ENCODE measurements at regions not wholly inside any gene's neighbourhood (a gene's known extent, or its start where the extent isn't known, plus 50 kb on each side); places are given as distances from the start of the nearest gene placed in this dataset.
A peak's percentile ranks its signal among the peaks of the same experiment; 100 is the strongest.

GRCh38 chrY:19075471-19076253 lies 302.1 kb upstream of the HSFY2 start:
- H3K4me3 ChIP-seq (ENCODE audit: low read depth, low read length) = peak overlapping the region; percentile 62
- no peak for DNase-seq (ENCODE audit: low read depth)
- POLR2A ChIA-PET = no interaction called here

DNA sequence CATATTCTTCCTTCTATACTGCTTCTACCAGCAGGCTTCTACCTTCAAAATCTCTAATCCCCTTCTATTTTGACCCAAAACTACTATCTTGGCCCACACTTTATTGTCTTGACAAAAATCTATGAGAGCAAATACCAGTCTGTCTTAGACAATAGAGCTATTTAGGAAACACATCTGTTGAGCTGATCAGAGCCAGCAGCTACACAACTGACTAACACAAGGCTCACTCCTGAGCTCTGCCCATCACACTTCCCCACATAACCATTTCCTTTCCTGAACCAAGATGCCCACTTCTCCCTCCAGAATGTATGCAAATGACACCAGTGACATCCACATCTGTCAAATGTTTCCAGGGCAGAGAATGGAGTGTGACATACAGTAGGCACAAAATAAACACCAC lies 293.9 kb upstream of the HSFY2 start:
- POLR2A ChIA-PET = no interaction called here
- Histone ChIP-seq H3K36me3 (ENCODE audit: control insufficient read depth, insufficient read depth, low read length) (no peaks in the 10 kb centered on the region), H3K27me3 (ENCODE audit: control insufficient read depth, insufficient read depth, low read length) (no peaks in the 10 kb centered on the region), H3K4me3 (ENCODE audit: low read depth, low read length) (no peak overlapping the region)
- CTCF ChIA-PET = no interaction called here
- no peak for TF ChIP-seq CTCF (IDR thresholded peaks at IDR 0.05; ENCODE audit: insufficient read depth, low read depth, low read length)
- DNase-seq (ENCODE audit: low read depth) = no peak

More at GRCh38 chrY:19075471-19076253, 302.1 kb upstream of the HSFY2 start:
- H3K27me3 ChIP-seq (ENCODE audit: control insufficient read depth, insufficient read depth, low read length) = no peaks in the 10 kb centered on the region
- H3K36me3 ChIP-seq (ENCODE audit: control insufficient read depth, insufficient read depth, low read length) = no peaks in the 10 kb centered on the region
- CTCF ChIA-PET = no interaction called here
- TF ChIP-seq CTCF (IDR thresholded peaks at IDR 0.05; ENCODE audit: insufficient read depth, low read depth, low read length) = no peak

DNA sequence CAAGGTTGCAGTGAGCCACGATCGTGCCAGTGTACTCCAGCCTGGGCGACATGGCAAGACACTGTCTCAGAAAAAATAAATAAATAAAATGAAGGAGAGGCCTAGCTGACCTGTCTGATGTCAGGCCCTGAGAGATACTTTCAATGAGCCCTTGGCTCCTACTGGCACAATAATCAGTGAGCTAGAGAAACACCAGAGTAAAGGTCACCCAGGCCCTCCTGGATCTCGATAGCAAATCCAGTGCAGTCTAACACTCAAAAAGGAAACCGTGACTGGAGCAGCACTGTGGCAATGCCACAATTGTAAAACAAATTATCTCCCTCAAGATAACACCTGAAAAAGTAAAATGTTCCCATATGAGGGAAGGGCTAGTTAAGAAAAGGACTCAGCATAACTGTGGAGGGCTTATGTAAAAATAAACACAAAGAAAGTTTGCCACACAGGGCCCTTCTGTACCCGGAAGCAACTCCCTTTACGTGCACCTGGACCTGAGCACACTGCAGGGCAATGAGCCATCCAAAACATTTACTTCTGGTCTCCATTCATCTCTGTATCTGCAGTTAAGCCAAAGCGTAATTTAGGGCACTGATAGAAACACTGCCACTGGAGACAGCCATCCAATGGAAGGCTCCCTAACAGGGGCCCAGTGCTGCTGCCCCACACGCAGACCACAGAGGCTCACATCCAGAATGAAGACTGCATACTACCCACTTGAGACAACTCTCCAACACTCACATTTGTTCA lies 293.1 kb upstream of the HSFY2 start:
- no peak overlapping the region for H3K4me3 ChIP-seq (ENCODE audit: low read depth, low read length)
- H3K27me3 ChIP-seq (ENCODE audit: control insufficient read depth, insufficient read depth, low read length) = no peaks in the 10 kb centered on the region
- ChIA-PET POLR2A (no interaction called here), CTCF (no interaction called here)
- no peak for DNase-seq (ENCODE audit: low read depth)
- H3K36me3 ChIP-seq (ENCODE audit: control insufficient read depth, insufficient read depth, low read length) = no peaks in the 10 kb centered on the region
- TF ChIP-seq CTCF (IDR thresholded peaks at IDR 0.05; ENCODE audit: insufficient read depth, low read depth, low read length) = no peak

DNA sequence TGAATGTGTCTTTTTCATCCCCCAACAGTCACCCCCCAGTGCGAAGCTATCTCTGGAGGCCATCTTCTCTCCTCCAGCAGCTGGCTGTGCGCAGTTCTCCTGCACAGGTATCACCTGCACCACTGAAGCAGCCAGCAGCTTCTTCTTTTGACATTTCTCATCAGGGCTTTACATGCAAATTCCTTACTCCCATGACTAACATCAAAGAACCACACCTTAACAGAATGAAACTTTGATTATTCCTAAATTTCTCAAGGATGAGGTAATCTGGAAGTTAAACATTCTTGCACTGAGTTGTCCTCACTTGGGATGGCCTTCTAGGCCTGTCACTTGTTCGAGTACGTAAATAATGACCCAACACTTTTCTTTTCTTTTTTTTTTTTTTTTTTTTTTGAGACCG lies 291.6 kb upstream of the HSFY2 start:
- DNase-seq (ENCODE audit: low read depth) = no peak
- Histone ChIP-seq H3K4me3 (ENCODE audit: low read depth, low read length) (no peak overlapping the region), H3K27me3 (ENCODE audit: control insufficient read depth, insufficient read depth, low read length) (no peaks in the 10 kb centered on the region), H3K36me3 (ENCODE audit: control insufficient read depth, insufficient read depth, low read length) (no peaks in the 10 kb centered on the region)
- CTCF ChIA-PET = no interaction called here
- POLR2A ChIA-PET = no interaction called here
- TF ChIP-seq CTCF (IDR thresholded peaks at IDR 0.05; ENCODE audit: insufficient read depth, low read depth, low read length) = no peak

DNA sequence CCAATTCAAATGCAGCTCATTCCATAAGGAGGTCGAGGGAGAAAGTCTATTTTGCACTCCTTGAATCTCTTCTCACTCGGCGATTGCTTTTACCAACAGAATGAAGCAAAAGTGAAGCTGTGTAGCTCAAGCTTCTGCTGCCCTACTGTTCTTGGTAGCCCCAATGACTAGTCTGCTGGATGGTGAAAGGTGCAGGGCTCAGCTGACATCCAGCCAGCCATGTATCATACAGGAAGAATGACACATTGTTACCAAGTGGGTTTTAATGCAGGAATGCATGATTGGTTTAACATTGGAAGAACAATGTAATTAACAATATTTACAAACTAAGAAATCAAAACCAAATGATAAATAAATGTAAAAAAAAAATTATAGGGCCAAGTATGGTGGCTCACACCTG lies 286.2 kb upstream of the HSFY2 start:
- CTCF ChIA-PET = no interaction called here

More for the DNA sequence above, 286.2 kb upstream of the HSFY2 start:
- H3K4me3 ChIP-seq (ENCODE audit: low read depth, low read length) = no peak overlapping the region
- TF ChIP-seq CTCF (IDR thresholded peaks at IDR 0.05; ENCODE audit: insufficient read depth, low read depth, low read length) = no peak
- H3K36me3 ChIP-seq (ENCODE audit: control insufficient read depth, insufficient read depth, low read length) = no peaks in the 10 kb centered on the region
- POLR2A ChIA-PET = no interaction called here
- DNase-seq (ENCODE audit: low read depth) = no peak
- no peaks in the 10 kb centered on the region for H3K27me3 ChIP-seq (ENCODE audit: control insufficient read depth, insufficient read depth, low read length)

Measured in BJ (cell line).